GM23338 (cell line): ENCODE measurements at regions not wholly inside any gene's neighbourhood (a gene's known extent, or its start where the extent isn't known, plus 50 kb on each side); places are given as distances from the start of the nearest gene placed in this dataset.

Experiments
- ATAC-seq: fragments of 200-7000 bp; cut with Tn5 transposase; 3 replicates; pipeline ENCODE4 v1.9.1; 2020
- DNase-seq: peaks from one replicate; pipeline ENCODE4 v3.0.0-alpha.2; 2015; ENCODE audit warnings: low spot score
- H2AFZ ChIP-seq: fragments of 200-600 bp; sonication (generic); 2 replicates; pipeline ENCODE4 v1.8.0; 2016; ENCODE audit warnings: antibody characterized with exemption, mild to moderate bottlenecking, moderate library complexity
- H3F3A ChIP-seq: fragments of 200-600 bp; sonication (generic); replicated peaks from 2 replicates; pipeline ENCODE4 v1.8.0; 2017; ENCODE audit warnings: antibody characterized with exemption, mixed run types, low read depth
- H3K27ac ChIP-seq: fragments of 200-600 bp; sonication (generic); 2 replicates; pipeline ENCODE4 v1.6.1; 2016; ENCODE audit warnings: low read depth
- H3K27me3 ChIP-seq: fragments of 200-600 bp; sonication (generic); 2 replicates; pipeline ENCODE4 v1.8.0; 2016; ENCODE audit warnings: mild to moderate bottlenecking, mixed run types, moderate library complexity; ENCODE audit not compliant: insufficient read depth
- H3K36me3 ChIP-seq: fragments of 200-600 bp; sonication (generic); 2 replicates; pipeline ENCODE4 v1.8.0; 2016; ENCODE audit warnings: mild to moderate bottlenecking; ENCODE audit not compliant: insufficient read depth
- H3K4me1 ChIP-seq: fragments of 200-600 bp; sonication (generic); 2 replicates; pipeline ENCODE4 v1.8.0; 2016; ENCODE audit warnings: mild to moderate bottlenecking, moderate library complexity; ENCODE audit not compliant: insufficient read depth
- H3K4me2 ChIP-seq: fragments of 200-600 bp; sonication (generic); 2 replicates; pipeline ENCODE4 v1.7.1; 2017; ENCODE audit warnings: mixed run types
- H3K4me3 ChIP-seq: fragments of 200-600 bp; sonication (generic); 2 replicates; pipeline ENCODE4 v1.6.1; 2016; ENCODE audit warnings: mixed run types
- H3K79me2 ChIP-seq: fragments of 200-600 bp; sonication (generic); replicated peaks from 2 replicates; pipeline ENCODE4 v1.8.0; 2017; ENCODE audit warnings: mild to moderate bottlenecking; ENCODE audit not compliant: insufficient read depth
- H3K9me2 ChIP-seq: fragments of 200-600 bp; sonication (generic); 2 replicates; pipeline ENCODE4 v1.8.0; 2017; ENCODE audit not compliant: insufficient read depth
- H4K20me1 ChIP-seq: fragments of 200-600 bp; sonication (generic); replicated peaks from 2 replicates; pipeline ENCODE4 v1.8.0; 2017; ENCODE audit warnings: mild to moderate bottlenecking; ENCODE audit not compliant: insufficient read depth
- H3K27ac Mint-ChIP-seq: 2 replicates; pipeline ENCODE4 v1.8.0; 2020; ENCODE audit warnings: inconsistent platforms, mild to moderate bottlenecking, moderate library complexity, mixed read lengths
- H3K27me3 Mint-ChIP-seq: 3 replicates; pipeline ENCODE4 v1.8.0; 2022; ENCODE audit warnings: low read depth, mild to moderate bottlenecking, moderate library complexity, mixed read lengths, inconsistent platforms; ENCODE audit not compliant: insufficient read depth, poor library complexity
- H3K36me3 Mint-ChIP-seq: 3 replicates; pipeline ENCODE4 v1.8.0; 2021; ENCODE audit warnings: low read depth, mild to moderate bottlenecking, inconsistent platforms, moderate library complexity, mixed read lengths
- H3K4me1 Mint-ChIP-seq: 3 replicates; pipeline ENCODE4 v1.8.0; 2020; ENCODE audit warnings: mild to moderate bottlenecking, inconsistent platforms, mixed read lengths
- H3K4me3 Mint-ChIP-seq: 3 replicates; pipeline ENCODE4 v1.8.0; 2021; ENCODE audit warnings: moderate library complexity, mild to moderate bottlenecking, inconsistent platforms, mixed read lengths
- H3K9me3 Mint-ChIP-seq: 3 replicates; pipeline ENCODE4 v1.8.0; 2020; ENCODE audit warnings: moderate library complexity, mild to moderate bottlenecking, inconsistent platforms, mixed read lengths
- CTCF ChIP-seq, 2 experiments: fragments of 200-600 bp in 1 of 2; sonication (generic) in 1 of 2; conservative IDR thresholded peaks; 2 replicates each; pipeline versions ENCODE4 v1.5.1 to v1.6.1; 2016 to 2017; ENCODE audit warnings: antibody characterized with exemption in 2 of 2, low read depth in 2 of 2, mild to moderate bottlenecking in 2 of 2, moderate library complexity in 1 of 2
- ZNF462 ChIP-seq: fragments of 250-450 bp; sonication (Bioruptor Pico); IDR thresholded peaks from 2 replicates; pipeline ENCODE4 v1.5.0; 2020; ENCODE audit warnings: mild to moderate bottlenecking, moderate library complexity

- Histone ChIP-seq H3K36me3 (no peaks in the 10 kb centered on the region), H3K9me2 (no peaks in the 10 kb centered on the region), H4K20me1 (no peaks in the 10 kb centered on the region), H2AFZ (no peak overlapping the region), H3K79me2 (no peaks in the 10 kb centered on the region), H3K27ac (no peak overlapping the region), H3K4me3 (no peak overlapping the region), H3K4me2 (no peak overlapping the region), H3F3A (no peaks in the 10 kb centered on the region), H3K27me3 (no peaks in the 10 kb centered on the region), H3K4me1 (no peaks in the 10 kb centered on the region; the same call in 1 of the 2 replicates)
- no peaks in the 10 kb centered on the region for H3K36me3 Mint-ChIP-seq
- ATAC-seq (no peak), DNase-seq (no peak)
- TF ChIP-seq CTCF (conservative IDR thresholded peaks at IDR 0.05; ENCODE audit: low read depth in 2 of 2) (0 out of 4 replicates have a peak, but pooled peaks of 1 of the 2 experiments have one; percentile 29), ZNF462 (CRISPR knock-in tag) (no peak)
- H3K4me3 Mint-ChIP-seq, result no peak overlapping the region
- H3K4me1 Mint-ChIP-seq, result peaks cover 8% of the 10 kb centered on the region; the same call in 2 of the 3 replicates
- H3K27me3 Mint-ChIP-seq, result no peaks in the 10 kb centered on the region
- no peak overlapping the region for H3K27ac Mint-ChIP-seq
- H3K9me3 Mint-ChIP-seq, result no peaks in the 10 kb centered on the region
Measured at GRCh38 chr21:14306126-14306907, 76.6 kb downstream of the HSPA13 start.
